OCI-LY3 (cell line): ENCODE measurements at regions not wholly inside any gene's neighbourhood (a gene's known extent, or its start where the extent isn't known, plus 50 kb on each side); places are given as distances from the start of the nearest gene placed in this dataset.

Source experiments
- CTCF ChIP-seq: fragments of 200-600, 300-600 bp; sonication (generic); IDR thresholded peaks from 2 replicates; pipeline ENCODE4 v1.5.1; 2014; ENCODE audit warnings: antibody characterized with exemption, low read length, low read depth
- EZH2phosphoT487 ChIP-seq: fragments of 200-600 bp; shearing (Covaris generic); IDR thresholded peaks from 2 replicates; pipeline ENCODE4 v1.6.1; 2018; ENCODE audit warnings: antibody characterized with exemption, mixed run types, low read depth

GRCh38 chr1:81513796-81514354, 286.9 kb upstream of the ADGRL2 start:
- TF ChIP-seq CTCF (no peak), EZH2phosphoT487 (no peak)
